GM13976 (cell line): ENCODE measurements at regions not wholly inside any gene's neighbourhood (a gene's known extent, or its start where the extent isn't known, plus 50 kb on each side); places are given as distances from the start of the nearest gene placed in this dataset.
"Not testable (repeated sequence)": the region's sequence is repeated elsewhere in the genome, so short reads cannot be mapped to it uniquely, and the experiment has no call there.

Source experiments
- DNase-seq: peaks from one replicate; pipeline ENCODE4 v3.0.0; 2012; ENCODE audit warnings: low spot score
- CTCF ChIP-seq: IDR thresholded peaks from 2 replicates; pipeline ENCODE4 v1.5.1; 2012; ENCODE audit warnings: borderline replicate concordance, mild to moderate bottlenecking; ENCODE audit not compliant: insufficient read depth; ENCODE audit errors: extremely low read depth, missing control alignments, control extremely low read depth
- in situ Hi-C: fragments of 300-500 bp; cut with MboI; formaldehyde crosslinking; loops from one replicate; pipeline ENCODE4 v1.12.0; 2022; ENCODE audit warnings: low sequenced_read_pairs, mixed read lengths, inconsistent platforms; ENCODE audit not compliant: unreplicated experiment

- no peak for DNase-seq
- no peak for TF ChIP-seq CTCF
- in situ Hi-C loops: no loop called here
These were observed 113.2 kb upstream of the CHST9 start for GRCh38 chr18:27298214-27298804.

DNA sequence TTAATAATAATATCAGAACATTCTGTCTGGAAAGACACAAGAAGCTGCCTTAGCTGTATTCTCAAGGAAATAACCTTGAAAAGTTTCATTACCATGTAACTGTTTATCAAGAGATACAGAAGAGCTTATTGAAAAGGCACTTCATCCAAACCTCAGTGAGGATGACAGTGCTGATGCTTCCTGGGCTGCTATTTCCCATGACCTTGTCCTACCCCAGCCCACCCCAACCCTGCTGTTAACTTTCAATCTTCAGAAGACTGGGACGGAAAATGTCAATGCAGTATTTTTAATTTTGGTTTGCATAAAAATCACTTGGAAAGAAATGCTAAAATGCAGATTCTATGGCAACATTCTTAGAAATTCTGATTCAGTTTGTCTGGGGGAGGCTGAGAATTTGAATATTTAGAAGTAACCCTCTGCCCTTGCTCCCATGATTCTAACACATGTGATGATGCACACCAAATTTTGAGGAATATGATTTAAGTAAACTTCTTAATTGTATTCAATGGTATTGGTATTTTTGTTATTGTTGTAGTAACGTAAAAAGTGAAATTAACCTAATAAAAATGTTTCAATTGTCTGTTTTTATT is 101.0 kb upstream of the CHST9 start:
- DNase-seq, in situ Hi-C loops: not testable (repeated sequence)

- TF ChIP-seq CTCF: no peak
- in situ Hi-C loops: no loop called here
- no peak for DNase-seq
These were observed 93.0 kb upstream of the CHST9 start for GRCh38 chr18:27278131-27278530.

GRCh38 chr18:27277554-27277953 is 92.4 kb upstream of the CHST9 start:
- in situ Hi-C loops: no loop called here
- no peak for TF ChIP-seq CTCF
- no peak for DNase-seq

DNA sequence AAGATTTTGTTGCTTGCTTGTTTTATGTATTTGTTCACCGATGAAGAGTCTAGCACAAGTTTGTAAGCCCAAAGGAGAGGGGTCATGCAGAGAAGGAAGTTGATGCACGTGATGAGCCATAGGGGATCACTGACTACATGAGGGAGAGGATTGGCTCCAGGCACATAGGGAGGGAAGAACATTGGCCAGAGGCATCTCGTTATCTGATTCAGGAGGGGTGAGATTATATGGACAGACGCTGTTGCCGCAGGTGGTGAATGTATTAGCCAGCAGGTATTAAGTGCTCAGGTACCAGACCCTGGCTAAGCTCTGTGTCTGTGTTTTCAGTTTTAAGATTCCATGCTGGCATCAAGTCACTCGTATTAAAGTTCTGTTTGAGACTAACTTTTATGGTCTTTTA is 91.8 kb upstream of the CHST9 start:
- DNase-seq: no peak
- in situ Hi-C loops: no loop called here
- TF ChIP-seq CTCF: no peak

GRCh38 chr18:27276479-27276878 is 91.4 kb upstream of the CHST9 start:
- in situ Hi-C loops: no loop called here
- TF ChIP-seq CTCF: no peak

GRCh38 chr18:27274901-27275300 is 89.8 kb upstream of the CHST9 start:
- no peak for DNase-seq
- in situ Hi-C loops: no loop called here
- no peak for TF ChIP-seq CTCF

More at GRCh38 chr18:27276479-27276878, 91.4 kb upstream of the CHST9 start:
- no peak for DNase-seq
